ENCODE measurements at regions not wholly inside any gene's neighbourhood (a gene's known extent, or its start where the extent isn't known, plus 50 kb on each side); places are given as distances from the start of the nearest gene placed in this dataset.
A peak's percentile ranks its signal among the peaks of the same experiment; 100 is the strongest.

- Histone ChIP-seq H3K9ac (ENCODE audit: low read length) (no peak overlapping the region), H3K4me2 (ENCODE audit: low read length) (no peak overlapping the region), H3F3A (ENCODE audit: low read length, unreplicated experiment) (no peaks in the 10 kb centered on the region), H3K4me1 (ENCODE audit: insufficient read depth, low read length) (no peaks in the 10 kb centered on the region), H3K4me3 (ENCODE audit: low read length) (no peak overlapping the region), H3K27me3 (ENCODE audit: low read length) (no peaks in the 10 kb centered on the region), H3K9me2 (replicated peaks; ENCODE audit: low read length) (no peaks in the 10 kb centered on the region), H3K36me3 (ENCODE audit: low read depth, low read length) (no peaks in the 10 kb centered on the region), H3K27ac (ENCODE audit: low read length) (no peak overlapping the region), H3K79me2 (ENCODE audit: low read length) (no peaks in the 10 kb centered on the region), H4K20me1 (ENCODE audit: low read length) (no peaks in the 10 kb centered on the region), H2AFZ (ENCODE audit: low read length) (0 out of 2 replicates have a peak overlapping the region, but pooled peaks have one; percentile 21), H3K9me3 (ENCODE audit: low read length) (no peaks in the 10 kb centered on the region)
- BruUV-seq (replicated peaks), result no TSS peak
- ATAC-seq (no peak), DNase-seq (no peak)
- intact Hi-C loops (cut with micrococcal nuclease), result no loop called here
- ChIA-PET CTCF (no interaction called here), POLR2A (ENCODE audit: unreplicated experiment) (no interaction called here)
- no peak for TF ChIP-seq EZH2phosphoT487 (IDR thresholded peaks at IDR 0.05; ENCODE audit: borderline replicate concordance, low read length)
- no peak for TF ChIP-seq CTCF (conservative IDR thresholded peaks at IDR 0.05; ENCODE audit: low read depth, low read length)
- TF ChIP-seq EZH2 (IDR thresholded peaks at IDR 0.05; ENCODE audit: low read length, unreplicated experiment), result no peak
Measured at GRCh38 chr12:58648176-58648575, 272.1 kb downstream of the LRIG3 start.

GRCh38 chr12:58651850-58652249, 268.5 kb downstream of the LRIG3 start:
- Histone ChIP-seq H3K9ac (ENCODE audit: low read length) (no peak overlapping the region), H2AFZ (ENCODE audit: low read length) (no peak overlapping the region), H3K9me3 (ENCODE audit: low read length) (no peaks in the 10 kb centered on the region), H3K79me2 (ENCODE audit: low read length) (no peaks in the 10 kb centered on the region), H3K4me1 (ENCODE audit: insufficient read depth, low read length) (no peaks in the 10 kb centered on the region), H3K27ac (ENCODE audit: low read length) (no peak overlapping the region), H3K9me2 (replicated peaks; ENCODE audit: low read length) (no peaks in the 10 kb centered on the region), H3K36me3 (ENCODE audit: low read depth, low read length) (no peaks in the 10 kb centered on the region), H3K27me3 (ENCODE audit: low read length) (no peaks in the 10 kb centered on the region), H3K4me2 (ENCODE audit: low read length) (no peak overlapping the region), H3K4me3 (ENCODE audit: low read length) (no peak overlapping the region), H4K20me1 (ENCODE audit: low read length) (no peaks in the 10 kb centered on the region), H3F3A (ENCODE audit: low read length, unreplicated experiment) (no peaks in the 10 kb centered on the region)
- intact Hi-C loops (cut with micrococcal nuclease), result loop anchor here (10.0 kb wide), 1 partner anchor 87 kb away; no protein-coding TSS in a partner anchor
- DNase-seq (no peak), ATAC-seq (no peak)
- ChIA-PET CTCF (no interaction called here), POLR2A (ENCODE audit: unreplicated experiment) (no interaction called here)
- no TSS peak for BruUV-seq (replicated peaks)
- TF ChIP-seq CTCF (conservative IDR thresholded peaks at IDR 0.05; ENCODE audit: low read depth, low read length) (no peak), EZH2 (IDR thresholded peaks at IDR 0.05; ENCODE audit: low read length, unreplicated experiment) (no peak), EZH2phosphoT487 (IDR thresholded peaks at IDR 0.05; ENCODE audit: borderline replicate concordance, low read length) (no peak)

- no TSS peak for BruUV-seq (replicated peaks)
- Histone ChIP-seq H3K4me3 (ENCODE audit: low read length) (no peak overlapping the region), H3K4me2 (ENCODE audit: low read length) (no peak overlapping the region), H3K27me3 (ENCODE audit: low read length) (no peaks in the 10 kb centered on the region), H3K9ac (ENCODE audit: low read length) (no peak overlapping the region), H3K27ac (ENCODE audit: low read length) (no peak overlapping the region), H4K20me1 (ENCODE audit: low read length) (no peaks in the 10 kb centered on the region), H3K79me2 (ENCODE audit: low read length) (no peaks in the 10 kb centered on the region), H3K4me1 (ENCODE audit: insufficient read depth, low read length) (no peaks in the 10 kb centered on the region), H3K9me3 (ENCODE audit: low read length) (no peaks in the 10 kb centered on the region), H3F3A (ENCODE audit: low read length, unreplicated experiment) (no peaks in the 10 kb centered on the region), H2AFZ (ENCODE audit: low read length) (no peak overlapping the region), H3K36me3 (ENCODE audit: low read depth, low read length) (no peaks in the 10 kb centered on the region), H3K9me2 (replicated peaks; ENCODE audit: low read length) (no peaks in the 10 kb centered on the region)
- ChIA-PET POLR2A (ENCODE audit: unreplicated experiment) (no interaction called here), CTCF (no interaction called here)
- DNase-seq (no peak), ATAC-seq (no peak)
- intact Hi-C loops (cut with micrococcal nuclease), result loop anchor here (10.0 kb wide), 1 partner anchor 89 kb away; no protein-coding TSS in a partner anchor
- no peak for TF ChIP-seq CTCF (conservative IDR thresholded peaks at IDR 0.05; ENCODE audit: low read depth, low read length)
- TF ChIP-seq EZH2 (IDR thresholded peaks at IDR 0.05; ENCODE audit: low read length, unreplicated experiment), result no peak
- no peak for TF ChIP-seq EZH2phosphoT487 (IDR thresholded peaks at IDR 0.05; ENCODE audit: borderline replicate concordance, low read length)
Measured at GRCh38 chr12:58654021-58654420, 266.3 kb downstream of the LRIG3 start.
